Kidney epithelial cell (primary cell): ENCODE measurements at regions not wholly inside any gene's neighbourhood (a gene's known extent, or its start where the extent isn't known, plus 50 kb on each side); places are given as distances from the start of the nearest gene placed in this dataset.

Source experiments
- DNase-seq: peaks from one replicate; pipeline ENCODE4 v3.0.0-alpha.2; 2010; ENCODE audit warnings: low read depth
- H3K27me3 ChIP-seq: 2 replicates; pipeline ENCODE4 v1.6.0; 2011; ENCODE audit warnings: low read length; ENCODE audit not compliant: control insufficient read depth, insufficient read depth
- H3K36me3 ChIP-seq: 2 replicates; pipeline ENCODE4 v1.5.1; 2011; ENCODE audit warnings: low read length; ENCODE audit not compliant: control insufficient read depth, insufficient read depth
- H3K4me3 ChIP-seq: 2 replicates; pipeline ENCODE4 v1.5.1; 2011; ENCODE audit warnings: low read depth, mild to moderate bottlenecking, control low read depth, low read length
- CTCF ChIP-seq: IDR thresholded peaks from 2 replicates; pipeline ENCODE4 v1.5.1; 2011; ENCODE audit warnings: mild to moderate bottlenecking, moderate library complexity, low read length, control low read depth, inconsistent platforms; ENCODE audit not compliant: insufficient read depth, poor library complexity, severe bottlenecking

DNA sequence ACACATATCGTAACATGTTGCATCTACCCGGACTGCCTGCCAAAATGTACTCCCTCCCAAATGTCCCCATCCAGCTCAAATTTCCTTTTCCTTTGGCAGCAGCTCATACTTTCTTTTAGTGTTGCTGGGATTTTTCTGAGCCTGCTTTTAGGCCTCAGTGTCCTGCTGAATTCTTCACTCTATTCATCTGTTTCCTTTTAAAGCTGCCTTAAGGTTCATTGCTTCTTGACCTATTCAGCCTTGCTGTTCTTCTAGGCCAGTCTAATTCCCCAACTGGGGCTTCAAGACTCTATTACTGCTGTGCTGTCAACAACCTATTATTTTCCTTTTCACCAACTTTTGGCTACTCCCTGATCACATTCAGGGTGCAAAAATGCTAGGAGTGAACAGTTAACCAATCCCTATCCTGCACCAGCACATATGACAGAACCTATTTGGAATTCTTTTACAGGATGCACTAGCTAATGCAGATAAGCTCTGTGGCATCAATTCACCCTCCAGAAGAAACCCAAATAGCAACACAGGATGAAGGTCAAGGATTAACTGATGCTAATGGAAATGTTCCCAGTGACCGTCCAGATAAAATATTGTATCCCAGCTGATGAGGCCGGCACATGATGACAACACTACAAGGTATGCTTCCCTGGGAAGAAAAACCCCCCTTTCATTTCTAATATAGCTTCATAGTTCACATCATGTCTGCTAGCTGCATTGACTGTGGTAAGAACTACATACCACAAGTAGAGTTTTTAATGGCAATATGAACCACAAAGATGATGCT lies 114.7 kb upstream of the TTC29 start:
- TF ChIP-seq CTCF = no peak
- H3K27me3 ChIP-seq = no peaks in the 10 kb centered on the region
- no peak for DNase-seq
- no peaks in the 10 kb centered on the region for H3K36me3 ChIP-seq
- H3K4me3 ChIP-seq = no peak overlapping the region

- H3K4me3 ChIP-seq = no peak overlapping the region
- no peaks in the 10 kb centered on the region for H3K36me3 ChIP-seq
- no peak for DNase-seq
- TF ChIP-seq CTCF = no peak
- H3K27me3 ChIP-seq = no peaks in the 10 kb centered on the region
Observed at GRCh38 chr4:147064856-147065255, 119.2 kb upstream of the TTC29 start.

- Histone ChIP-seq H3K4me3 (no peak overlapping the region), H3K27me3 (no peaks in the 10 kb centered on the region), H3K36me3 (no peaks in the 10 kb centered on the region)
- TF ChIP-seq CTCF = no peak
- DNase-seq = no peak
Observed at GRCh38 chr4:147068564-147068963, 122.9 kb upstream of the TTC29 start.

DNA sequence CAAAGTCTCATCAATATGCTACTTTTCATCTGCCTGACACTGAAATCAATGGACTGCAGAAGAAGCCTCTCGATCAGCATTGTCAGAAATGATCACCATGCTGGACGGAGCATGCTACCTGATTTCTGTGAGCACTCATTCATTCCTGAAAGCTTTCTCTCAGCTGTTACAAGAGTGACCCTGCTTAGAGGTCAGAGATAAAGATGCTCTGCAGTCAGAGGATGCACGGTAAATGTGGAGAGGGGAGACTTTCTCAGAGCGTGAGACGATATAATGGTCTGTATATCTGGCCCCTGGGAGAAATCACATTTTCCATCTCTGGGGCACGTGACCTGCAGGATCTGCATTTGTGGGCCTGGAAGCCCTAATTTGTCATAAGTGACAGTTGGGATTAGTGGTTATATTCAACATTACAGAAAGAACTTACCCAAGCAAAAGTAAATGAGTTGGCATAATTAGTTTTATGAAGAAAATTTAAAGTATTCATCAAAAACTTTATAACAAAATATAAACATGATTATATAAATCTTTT lies 125.6 kb upstream of the TTC29 start:
- H3K27me3 ChIP-seq = no peaks in the 10 kb centered on the region
- no peaks in the 10 kb centered on the region for H3K36me3 ChIP-seq
- no peak for TF ChIP-seq CTCF
- DNase-seq = no peak
- no peak overlapping the region for H3K4me3 ChIP-seq

- no peak overlapping the region for H3K4me3 ChIP-seq
- DNase-seq = no peak
- TF ChIP-seq CTCF = no peak
- no peaks in the 10 kb centered on the region for H3K36me3 ChIP-seq
- no peaks in the 10 kb centered on the region for H3K27me3 ChIP-seq
Observed at GRCh38 chr4:147076179-147076578, 130.5 kb upstream of the TTC29 start.

GRCh38 chr4:147076728-147077127 lies 131.1 kb upstream of the TTC29 start:
- Histone ChIP-seq H3K36me3 (no peaks in the 10 kb centered on the region), H3K27me3 (no peaks in the 10 kb centered on the region), H3K4me3 (no peak overlapping the region)
- TF ChIP-seq CTCF = no peak
- DNase-seq = no peak
